SK-N-SH treated with all-trans-retinoic acid at 6 μM for 48 hours (cell line): ENCODE measurements at regions not wholly inside any gene's neighbourhood (a gene's known extent, or its start where the extent isn't known, plus 50 kb on each side); places are given as distances from the start of the nearest gene placed in this dataset.

Source experiments
- ATAC-seq: fragments of 200-7000 bp; cut with Tn5 transposase; 3 replicates; pipeline ENCODE4 v1.9.1; 2020; ENCODE audit warnings: mild to moderate bottlenecking, moderate library complexity
- ARNTL ChIP-seq: fragments of 450-650 bp; formaldehyde crosslinking; IDR thresholded peaks from 2 replicates; pipeline ENCODE4 v1.5.0; 2020; ENCODE audit warnings: low read depth, mild to moderate bottlenecking, moderate library complexity, borderline replicate concordance
- CREB5 ChIP-seq: fragments of 250-450 bp; sonication (Bioruptor Pico); IDR thresholded peaks from 2 replicates; pipeline ENCODE4 v1.5.1; 2020; ENCODE audit warnings: low read depth, mild to moderate bottlenecking, moderate library complexity
- CSDC2 ChIP-seq: fragments of 250-450 bp; sonication (Bioruptor Pico); IDR thresholded peaks from 2 replicates; pipeline ENCODE4 v1.5.0; 2020; ENCODE audit warnings: mild to moderate bottlenecking, moderate library complexity
- CSRNP3 ChIP-seq: fragments of 250-450 bp; sonication (Bioruptor Pico); IDR thresholded peaks from 2 replicates; pipeline ENCODE4 v1.5.1; 2021; ENCODE audit warnings: mild to moderate bottlenecking, moderate library complexity
- ESRRG ChIP-seq: fragments of 250-450 bp; sonication (Bioruptor Pico); IDR thresholded peaks from 2 replicates; pipeline ENCODE4 v1.6.1; 2021; ENCODE audit warnings: mild to moderate bottlenecking
- GLIS3 ChIP-seq: fragments of 250-450 bp; sonication (Bioruptor Pico); IDR thresholded peaks from 2 replicates; pipeline ENCODE4 v1.5.0; 2020; ENCODE audit warnings: mild to moderate bottlenecking, moderate library complexity
- ISL1 ChIP-seq: fragments of 250-450 bp; sonication (Bioruptor Pico); IDR thresholded peaks from 2 replicates; pipeline ENCODE4 v2.1.2; 2022; ENCODE audit warnings: mild to moderate bottlenecking, moderate library complexity
- OSR1 ChIP-seq: fragments of 250-450 bp; sonication (Bioruptor Pico); IDR thresholded peaks from 2 replicates; pipeline ENCODE4 v1.8.0; 2022; ENCODE audit warnings: moderate library complexity, mild to moderate bottlenecking, inconsistent platforms
- PATZ1 ChIP-seq: fragments of 250-450 bp; sonication (Bioruptor Pico); IDR thresholded peaks from 2 replicates; pipeline ENCODE4 v1.8.0; 2020; ENCODE audit warnings: mild to moderate bottlenecking, moderate library complexity, borderline replicate concordance
- POU6F1 ChIP-seq: fragments of 250-450 bp; sonication (Bioruptor Pico); IDR thresholded peaks from 2 replicates; pipeline ENCODE4 v1.8.0; 2021; ENCODE audit warnings: low read depth, mild to moderate bottlenecking, moderate library complexity, borderline replicate concordance
- PPARA ChIP-seq: fragments of 250-450 bp; sonication (Bioruptor Pico); IDR thresholded peaks from 2 replicates; pipeline ENCODE4 v1.5.0; 2020; ENCODE audit warnings: mild to moderate bottlenecking, borderline replicate concordance
- RARB ChIP-seq: fragments of 250-450 bp; sonication (Bioruptor Pico); IDR thresholded peaks from 2 replicates; pipeline ENCODE4 v1.8.0; 2021; ENCODE audit warnings: mild to moderate bottlenecking, moderate library complexity
- SNAI2 ChIP-seq: fragments of 250-450 bp; sonication (Bioruptor Pico); IDR thresholded peaks from 2 replicates; pipeline ENCODE4 v1.5.0; 2020; ENCODE audit warnings: mild to moderate bottlenecking, moderate library complexity
- TCF4 ChIP-seq: fragments of 250-450 bp; sonication (Bioruptor Pico); IDR thresholded peaks from 2 replicates; pipeline ENCODE4 v1.8.0; 2021; ENCODE audit warnings: mild to moderate bottlenecking, moderate library complexity, borderline replicate concordance
- TOX ChIP-seq: fragments of 250-450 bp; sonication (Bioruptor Pico); IDR thresholded peaks from 2 replicates; pipeline ENCODE4 v1.8.0; 2021; ENCODE audit warnings: mild to moderate bottlenecking, moderate library complexity, borderline replicate concordance
- ZC3H10 ChIP-seq: fragments of 250-450 bp; sonication (Bioruptor Pico); IDR thresholded peaks from 2 replicates; pipeline ENCODE4 v1.5.1; 2021; ENCODE audit warnings: mild to moderate bottlenecking, moderate library complexity
- ZFP3 ChIP-seq: fragments of 250-450 bp; sonication (Bioruptor Pico); IDR thresholded peaks from 2 replicates; pipeline ENCODE4 v1.5.0; 2020; ENCODE audit warnings: mild to moderate bottlenecking, moderate library complexity
- ZFP30 ChIP-seq: fragments of 450-650 bp; formaldehyde crosslinking; IDR thresholded peaks from 2 replicates; pipeline ENCODE4 v1.5.0; 2022; ENCODE audit warnings: mild to moderate bottlenecking, moderate library complexity
- ZNF565 ChIP-seq: fragments of 450-650 bp; formaldehyde crosslinking; conservative IDR thresholded peaks from 2 replicates; pipeline ENCODE4 v1.5.0; 2020; ENCODE audit warnings: low read depth, mild to moderate bottlenecking, moderate library complexity
- ZNF70 ChIP-seq: fragments of 450-650 bp; formaldehyde crosslinking; IDR thresholded peaks from 2 replicates; pipeline ENCODE4 v1.5.0; 2020; ENCODE audit warnings: mild to moderate bottlenecking, moderate library complexity
- ZNF8 ChIP-seq: fragments of 450-650 bp; formaldehyde crosslinking; IDR thresholded peaks from 2 replicates; pipeline ENCODE4 v1.5.0; 2020; ENCODE audit warnings: mild to moderate bottlenecking, moderate library complexity

- TF ChIP-seq OSR1 (CRISPR knock-in tag) (no peak), PATZ1 (CRISPR knock-in tag) (no peak), CSDC2 (CRISPR knock-in tag) (no peak)
- ATAC-seq = no peak
Measured at GRCh38 chr6:147048930-147049329, 155.3 kb upstream of the STXBP5 start.

GRCh38 chr6:147053311-147053921, 150.8 kb upstream of the STXBP5 start:
- ATAC-seq = no peak
- no peak for TF ChIP-seq PATZ1 (CRISPR knock-in tag)
- no peak for TF ChIP-seq SNAI2 (CRISPR knock-in tag)
- TF ChIP-seq ZFP3 = no peak
- no peak for TF ChIP-seq ISL1
- TF ChIP-seq ZNF70 (CRISPR knock-in tag) = no peak
- no peak for TF ChIP-seq ARNTL (CRISPR knock-in tag)
- TF ChIP-seq TOX (CRISPR knock-in tag) = no peak
- TF ChIP-seq TCF4 (CRISPR knock-in tag) = no peak
- no peak for TF ChIP-seq OSR1 (CRISPR knock-in tag)
- no peak for TF ChIP-seq ESRRG (CRISPR knock-in tag)
- TF ChIP-seq ZC3H10 = no peak
- TF ChIP-seq ZNF565 (CRISPR knock-in tag) = no peak
- no peak for TF ChIP-seq RARB (CRISPR knock-in tag)
- no peak for TF ChIP-seq CSDC2 (CRISPR knock-in tag)
- TF ChIP-seq CSRNP3 (CRISPR knock-in tag) = no peak
- TF ChIP-seq POU6F1 (CRISPR knock-in tag) = no peak
- no peak for TF ChIP-seq CREB5 (CRISPR knock-in tag)

GRCh38 chr6:147054158-147054557, 150.1 kb upstream of the STXBP5 start:
- TF ChIP-seq PPARA (CRISPR knock-in tag) (no peak), GLIS3 (CRISPR knock-in tag) (no peak), ZFP30 (CRISPR knock-in tag) (no peak), POU6F1 (CRISPR knock-in tag) (no peak), ZC3H10 (no peak), PATZ1 (CRISPR knock-in tag) (no peak), ZNF70 (CRISPR knock-in tag) (no peak), SNAI2 (CRISPR knock-in tag) (no peak), ZNF8 (no peak), CSDC2 (CRISPR knock-in tag) (no peak), ARNTL (CRISPR knock-in tag) (no peak), ESRRG (CRISPR knock-in tag) (no peak), CREB5 (CRISPR knock-in tag) (no peak), ZFP3 (no peak), ZNF565 (CRISPR knock-in tag) (no peak), RARB (CRISPR knock-in tag) (no peak), TCF4 (CRISPR knock-in tag) (no peak), OSR1 (CRISPR knock-in tag) (no peak)

More at GRCh38 chr6:147054158-147054557, 150.1 kb upstream of the STXBP5 start:
- ATAC-seq = no peak
